ENCODE measurements at regions not wholly inside any gene's neighbourhood (a gene's known extent, or its start where the extent isn't known, plus 50 kb on each side); places are given as distances from the start of the nearest gene placed in this dataset.

DNA sequence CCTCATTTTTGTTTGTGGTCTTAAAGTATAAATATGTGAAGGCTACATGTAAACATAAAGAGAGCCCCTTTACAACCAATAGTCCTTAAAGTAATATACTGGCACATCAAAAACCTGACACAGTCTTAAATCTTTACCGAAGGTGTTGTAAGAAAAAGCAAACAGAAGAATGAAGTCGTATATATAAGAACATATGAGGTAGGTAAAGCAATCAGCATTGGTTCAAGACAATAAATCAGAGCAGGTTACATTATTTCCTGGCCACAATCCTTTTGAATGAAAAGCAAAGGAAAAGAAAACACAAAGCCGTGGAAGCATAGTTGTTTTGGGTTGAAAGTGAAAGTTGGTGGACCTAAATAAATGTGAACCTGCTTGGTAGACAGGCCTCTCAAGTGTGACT is 183.7 kb upstream of the STXBP6 start:
- H3K27me3 Mint-ChIP-seq (ENCODE audit: low read depth): peaks cover 11% of the 10 kb centered on the region
- H3K4me1 Mint-ChIP-seq: no peaks in the 10 kb centered on the region
- peaks cover 7% of the 10 kb centered on the region for H3K9me3 Mint-ChIP-seq
- no peaks in the 10 kb centered on the region for H3K36me3 Mint-ChIP-seq (ENCODE audit: low read depth)
- no peak overlapping the region for H3K27ac Mint-ChIP-seq (ENCODE audit: unreplicated experiment)
- no peak for TF ChIP-seq CTCF (conservative IDR thresholded peaks at IDR 0.05)
- no peak for DNase-seq (ENCODE audit: low read depth, low spot score)
- H3K4me3 Mint-ChIP-seq: no peak overlapping the region

- Mint-ChIP-seq H3K4me3 (no peak overlapping the region), H3K9me3 (peaks cover 7% of the 10 kb centered on the region), H3K27me3 (ENCODE audit: low read depth) (no peaks in the 10 kb centered on the region), H3K36me3 (ENCODE audit: low read depth) (no peaks in the 10 kb centered on the region), H3K27ac (ENCODE audit: unreplicated experiment) (no peak overlapping the region), H3K4me1 (no peaks in the 10 kb centered on the region)
- TF ChIP-seq CTCF (conservative IDR thresholded peaks at IDR 0.05): no peak
- no peak for DNase-seq (ENCODE audit: low read depth, low spot score)
These were observed 181.1 kb upstream of the STXBP6 start for GRCh38 chr14:25231004-25231403.

- TF ChIP-seq CTCF (conservative IDR thresholded peaks at IDR 0.05): no peak
- H3K4me3 Mint-ChIP-seq: no peak overlapping the region
- H3K27ac Mint-ChIP-seq (ENCODE audit: unreplicated experiment): no peak overlapping the region
- no peaks in the 10 kb centered on the region for H3K9me3 Mint-ChIP-seq
- DNase-seq (ENCODE audit: low read depth, low spot score): no peak
- peaks cover 12% of the 10 kb centered on the region for H3K27me3 Mint-ChIP-seq (ENCODE audit: low read depth)
- H3K36me3 Mint-ChIP-seq (ENCODE audit: low read depth): no peaks in the 10 kb centered on the region
- no peaks in the 10 kb centered on the region for H3K4me1 Mint-ChIP-seq
These were observed 176.3 kb upstream of the STXBP6 start for GRCh38 chr14:25226214-25226613.

GRCh38 chr14:25222256-25222655 is 172.3 kb upstream of the STXBP6 start:
- Mint-ChIP-seq H3K9me3 (peaks cover 2% of the 10 kb centered on the region), H3K4me3 (no peak overlapping the region), H3K27ac (ENCODE audit: unreplicated experiment) (no peak overlapping the region), H3K27me3 (ENCODE audit: low read depth) (peaks cover 16% of the 10 kb centered on the region), H3K4me1 (no peaks in the 10 kb centered on the region), H3K36me3 (ENCODE audit: low read depth) (no peaks in the 10 kb centered on the region)
- no peak for DNase-seq (ENCODE audit: low read depth, low spot score)
- TF ChIP-seq CTCF (conservative IDR thresholded peaks at IDR 0.05): no peak

GRCh38 chr14:25220514-25220913 is 170.6 kb upstream of the STXBP6 start:
- Mint-ChIP-seq H3K9me3 (peaks cover 2% of the 10 kb centered on the region), H3K27ac (ENCODE audit: unreplicated experiment) (no peak overlapping the region), H3K4me1 (no peaks in the 10 kb centered on the region), H3K4me3 (no peak overlapping the region), H3K36me3 (ENCODE audit: low read depth) (no peaks in the 10 kb centered on the region), H3K27me3 (ENCODE audit: low read depth) (peaks cover 16% of the 10 kb centered on the region)
- TF ChIP-seq CTCF (conservative IDR thresholded peaks at IDR 0.05): no peak
- DNase-seq (ENCODE audit: low read depth, low spot score): no peak

DNA sequence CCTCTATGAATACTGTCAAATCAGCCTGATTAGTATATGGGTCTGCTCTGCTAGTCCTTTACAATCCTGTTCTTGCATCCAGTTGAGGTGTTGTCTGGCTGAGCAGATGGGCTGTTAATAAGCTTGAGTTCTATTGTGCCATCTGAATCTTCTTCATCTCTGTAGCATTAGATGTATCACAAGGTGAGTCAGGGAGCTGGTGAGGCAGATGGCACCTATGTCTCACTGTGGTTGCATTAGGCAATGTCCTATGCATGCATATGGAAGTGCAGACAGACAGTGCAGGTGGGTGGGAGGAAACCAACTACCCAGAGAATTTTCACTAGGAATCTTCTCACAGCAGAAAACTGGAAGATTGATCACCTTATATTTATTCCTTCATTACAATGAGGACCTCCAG is 165.7 kb upstream of the STXBP6 start:
- Mint-ChIP-seq H3K9me3 (peaks cover 2% of the 10 kb centered on the region), H3K36me3 (ENCODE audit: low read depth) (no peaks in the 10 kb centered on the region), H3K27ac (ENCODE audit: unreplicated experiment) (no peak overlapping the region)

More for the DNA sequence above, 165.7 kb upstream of the STXBP6 start:
- TF ChIP-seq CTCF (conservative IDR thresholded peaks at IDR 0.05): no peak
- Mint-ChIP-seq H3K4me1 (no peaks in the 10 kb centered on the region), H3K27me3 (ENCODE audit: low read depth) (peaks cover 4% of the 10 kb centered on the region), H3K4me3 (no peak overlapping the region)
- no peak for DNase-seq (ENCODE audit: low read depth, low spot score)

Data from neural crest cell (in vitro differentiated cells).